Peyer's patch (tissue), 4 donors: ENCODE measurements at regions not wholly inside any gene's neighbourhood (a gene's known extent, or its start where the extent isn't known, plus 50 kb on each side); places are given as distances from the start of the nearest gene placed in this dataset.

ENCODE experiments used
- CTCF ChIP-seq, 6 experiments: fragments of 450-650 bp in 4 of 6; fragments of 200-600 bp in 2 of 6; sonication (generic) in 1 of 6; IDR thresholded peaks; one replicate each; pipeline ENCODE4 v1.5.1; 2017 to 2019; ENCODE audit warnings: antibody characterized with exemption in 6 of 6, mild to moderate bottlenecking in 3 of 6, moderate library complexity in 1 of 6
- POLR2A ChIP-seq, 2 donors: fragments of 450-650 bp; IDR thresholded peaks; one replicate each; pipeline ENCODE4 v1.5.1; 2017; ENCODE audit warnings: antibody characterized with exemption in 2 of 2, mild to moderate bottlenecking in 2 of 2, moderate library complexity in 2 of 2

- no peak for TF ChIP-seq CTCF (IDR thresholded peaks at IDR 0.05)
- TF ChIP-seq POLR2A (IDR thresholded peaks at IDR 0.05): no peak
These were observed 110.5 kb upstream of the KCND3 start for GRCh38 chr1:112099979-112100378.
